ENCODE measurements at regions not wholly inside any gene's neighbourhood (a gene's known extent, or its start where the extent isn't known, plus 50 kb on each side); places are given as distances from the start of the nearest gene placed in this dataset.

GRCh38 chr3:150222691-150223489, 185.2 kb upstream of the TSC22D2 start:
- Histone ChIP-seq H3K9me3 (ENCODE audit: control insufficient read depth in 1 of 2, insufficient read depth in 1 of 2, low read depth in 1 of 2, low read length in 2 of 2) (0 out of 4 replicates have a peak, but pooled peaks cover 0 to under 1% of the 10 kb centered on the region in 2 experiments), H3K36me3 (ENCODE audit: control insufficient read depth in 1 of 2, insufficient read depth in 2 of 2, low read length in 2 of 2) (no peaks in the 10 kb centered on the region), H3K27me3 (ENCODE audit: insufficient read depth, low read length) (no peaks in the 10 kb centered on the region), H3K4me1 (ENCODE audit: control insufficient read depth in 1 of 2, insufficient read depth in 2 of 2, low read length in 2 of 2) (peaks cover 0 to 3% of the 10 kb centered on the region in 2 experiments; a peak in 1 of 4 replicates), H3K79me2 (ENCODE audit: insufficient read depth, low read length) (no peaks in the 10 kb centered on the region), H4K20me1 (ENCODE audit: insufficient read depth) (no peaks in the 10 kb centered on the region), H3K4me3 (replicated peaks in 1 of 2; ENCODE audit: low read depth in 1 of 2, low read length in 2 of 2) (no peak overlapping the region), H3K27ac (ENCODE audit: low read depth, low read length) (no peak overlapping the region), H3K9me2 (ENCODE audit: insufficient read depth) (no peaks in the 10 kb centered on the region), H3K9ac (ENCODE audit: low read length) (no peak overlapping the region), H2AFZ (ENCODE audit: low read depth, low read length, poor library complexity, severe bottlenecking) (no peak overlapping the region), H3K4me2 (ENCODE audit: low read length) (no peak overlapping the region)
- ATAC-seq (no peak), DNase-seq (ENCODE audit: low read depth, low spot score) (no peak)
- intact Hi-C loops (cut with micrococcal nuclease) = loop anchor here (5.0 to 10.0 kb wide), 2 partner anchors 456 to 728 kb away; no protein-coding TSS in a partner anchor
- BruUV-seq (replicated peaks) = no TSS peak
- ChIA-PET CTCF (interaction anchor here (0.7 to 1.9 kb wide), 4 partner anchors 10 to 343 kb away, joined by 3 to 10 read pairs (median 3); no protein-coding TSS in a partner anchor), RAD21 (ENCODE audit: low non-redundant PET in 1 of 2, low total read pairs in 2 of 2, uncharacterized antibody in 2 of 2, unreplicated experiment in 2 of 2) (no interaction called here), POLR2A (no interaction called here)
- TF ChIP-seq RAD21 (IDR thresholded peaks at IDR 0.05; ENCODE audit: low read depth) (no peak), POLR2A (IDR thresholded peaks at IDR 0.05; ENCODE audit: borderline replicate concordance, extremely low read depth, insufficient read depth, insufficient read length) (no peak), JUND (IDR thresholded peaks at IDR 0.05) (no peak), SIN3A (IDR thresholded peaks at IDR 0.05; ENCODE audit: low read depth) (no peak), MAX (IDR thresholded peaks at IDR 0.05) (no peak), CBX3 (IDR thresholded peaks at IDR 0.05; ENCODE audit: low read depth) (no peak), REST (IDR thresholded peaks at IDR 0.05; ENCODE audit: low read depth) (no peak), ZFX (IDR thresholded peaks at IDR 0.05) (no peak), TCF7L2 (IDR thresholded peaks at IDR 0.05; ENCODE audit: borderline replicate concordance, extremely low read depth, insufficient read depth, insufficient read length) (no peak), SP1 (IDR thresholded peaks at IDR 0.05; ENCODE audit: low read depth) (no peak), CTCF (IDR thresholded peaks at IDR 0.05 in 2 of 3, conservative IDR thresholded peaks at IDR 0.05 in 1 of 3; ENCODE audit: borderline replicate concordance in 1 of 3, insufficient read depth in 1 of 3, low read depth in 2 of 3, low read length in 2 of 3) (no peak), EZH2 (IDR thresholded peaks at IDR 0.05) (no peak), ELF1 (IDR thresholded peaks at IDR 0.05; ENCODE audit: borderline replicate concordance, low read depth) (no peak), EZH2phosphoT487 (IDR thresholded peaks at IDR 0.05; ENCODE audit: borderline replicate concordance) (no peak), FOSL1 (IDR thresholded peaks at IDR 0.05; ENCODE audit: low read depth) (no peak), YY1 (IDR thresholded peaks at IDR 0.05; ENCODE audit: extremely low read depth, insufficient replicate concordance, low read depth, low read length) (no peak), EGR1 (IDR thresholded peaks at IDR 0.05; ENCODE audit: low read depth) (no peak), ZNF274 (IDR thresholded peaks at IDR 0.05; ENCODE audit: low read depth, low read length) (no peak), CEBPB (IDR thresholded peaks at IDR 0.05; ENCODE audit: low read depth) (no peak), ZBTB33 (IDR thresholded peaks at IDR 0.05; ENCODE audit: extremely low read depth, insufficient replicate concordance, low read length) (no peak)

All from HCT116 (cell line).